ENCODE measurements at regions not wholly inside any gene's neighbourhood (a gene's known extent, or its start where the extent isn't known, plus 50 kb on each side); places are given as distances from the start of the nearest gene placed in this dataset.

DNA sequence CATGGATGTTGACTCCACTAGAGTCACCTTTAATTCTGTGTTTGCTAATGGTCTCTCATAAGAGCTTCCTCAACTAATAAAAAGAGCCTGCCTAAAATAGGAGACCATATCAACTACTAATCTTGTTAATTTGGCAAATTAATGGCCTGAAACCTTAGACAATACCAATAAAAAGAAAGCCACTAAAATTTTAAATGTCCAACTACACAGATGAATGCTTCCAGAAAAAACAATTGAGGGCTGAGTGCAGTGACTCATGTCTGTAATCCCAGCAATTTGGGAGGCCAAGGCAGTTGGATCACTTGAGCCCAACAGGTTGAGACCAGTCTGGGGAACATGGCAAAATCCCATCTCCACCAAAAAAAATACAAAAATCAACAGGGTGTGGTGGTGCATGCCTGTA is 230.9 kb downstream of the NSUN3 start:
- Histone ChIP-seq H4K91ac (replicated peaks; ENCODE audit: insufficient read length, low read length) (no peak overlapping the region), H2AK5ac (ENCODE audit: low read depth, low read length) (no peak overlapping the region), H3K27ac (ENCODE audit: low read depth, low read length) (no peak overlapping the region), H3K27me3 (replicated peaks in 1 of 4; ENCODE audit: control insufficient read depth in 3 of 4, extremely low read depth in 1 of 4, insufficient read depth in 3 of 4, low read length in 3 of 4) (no peaks in the 10 kb centered on the region; a peak in 2 of 7 replicates), H4K20me1 (replicated peaks in 1 of 2; ENCODE audit: control insufficient read depth in 1 of 2, insufficient read depth in 2 of 2, low read length in 2 of 2) (no peaks in the 10 kb centered on the region), H3K9me3 (ENCODE audit: insufficient read depth in 2 of 2, low read depth in 1 of 2, low read length in 1 of 2) (no peaks in the 10 kb centered on the region), H2BK5ac (ENCODE audit: low read depth, low read length) (no peak overlapping the region), H2BK12ac (ENCODE audit: low read depth, low read length) (no peak overlapping the region), H2BK20ac (ENCODE audit: low read length) (no peak overlapping the region), H3K79me1 (ENCODE audit: low read depth, low read length) (no peaks in the 10 kb centered on the region), H2BK120ac (replicated peaks; ENCODE audit: low read depth, low read length) (no peak overlapping the region), H3K18ac (ENCODE audit: extremely low read depth, low read length) (no peak overlapping the region), H3K4me3 (ENCODE audit: extremely low read depth in 1 of 4, insufficient read depth in 2 of 4, low read depth in 3 of 4, low read length in 4 of 4) (no peak overlapping the region), H4K8ac (ENCODE audit: extremely low read depth, insufficient read depth, low read length) (no peak overlapping the region), H3K4ac (replicated peaks; ENCODE audit: insufficient read length, low read depth, low read length) (no peak overlapping the region), H3K14ac (ENCODE audit: insufficient read length) (no peak overlapping the region), H3K36me3 (ENCODE audit: control insufficient read depth in 2 of 4, insufficient read depth in 4 of 4, low read length in 3 of 4) (no peaks in the 10 kb centered on the region), H2BK15ac (ENCODE audit: low read length) (no peak overlapping the region), H3K23ac (ENCODE audit: insufficient read length) (no peak overlapping the region), H3K79me2 (ENCODE audit: control insufficient read depth in 1 of 2, insufficient read depth in 2 of 2, low read length in 2 of 2) (no peaks in the 10 kb centered on the region), H3K4me2 (ENCODE audit: insufficient read depth in 1 of 2, low read depth in 2 of 2, low read length in 2 of 2) (no peak overlapping the region), H3K23me2 (ENCODE audit: low read depth, low read length) (no peaks in the 10 kb centered on the region), H3K9ac (replicated peaks in 1 of 4; ENCODE audit: extremely low read depth in 1 of 4, low read depth in 3 of 4, low read length in 3 of 4) (no peak overlapping the region), H2AFZ (ENCODE audit: low read length) (no peak overlapping the region), H4K5ac (ENCODE audit: insufficient read length, low read depth, low read length) (no peak overlapping the region), H3K56ac (replicated peaks; ENCODE audit: insufficient read length, low read depth, low read length) (no peak overlapping the region), H3K4me1 (replicated peaks in 1 of 4; ENCODE audit: control insufficient read depth in 3 of 4, insufficient read depth in 4 of 4, low read length in 3 of 4) (no peaks in the 10 kb centered on the region)
- FAIRE-seq (no peak), DNase-seq (ENCODE audit: low read depth in 1 of 2, low spot score in 2 of 2) (no peak)
- ChIA-PET CTCF (ENCODE audit: partially characterized antibody) (no interaction called here), POLR2A (ENCODE audit: partially characterized antibody) (no interaction called here)
- TF ChIP-seq, protein P1, sequence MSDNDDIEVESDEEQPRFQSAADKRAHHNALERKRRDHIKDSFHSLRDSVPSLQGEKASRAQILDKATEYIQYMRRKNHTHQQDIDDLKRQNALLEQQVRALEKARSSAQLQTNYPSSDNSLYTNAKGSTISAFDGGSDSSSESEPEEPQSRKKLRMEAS (IDR thresholded peaks at IDR 0.05), result no peak
- TF ChIP-seq RFX5 (IDR thresholded peaks at IDR 0.05; ENCODE audit: borderline replicate concordance, low read depth, low read length), result no peak
- no peak for TF ChIP-seq ASH2L (IDR thresholded peaks at IDR 0.05; ENCODE audit: low read length)
- no peak for TF ChIP-seq SIX5 (IDR thresholded peaks at IDR 0.05; ENCODE audit: low read depth, low read length)
- TF ChIP-seq POLR2AphosphoS5 (IDR thresholded peaks at IDR 0.05; ENCODE audit: low read depth, low read length), result no peak
- TF ChIP-seq EZH2 (IDR thresholded peaks at IDR 0.05; ENCODE audit: low read depth, low read length, severe bottlenecking), result no peak
- no peak for TF ChIP-seq SP2 (IDR thresholded peaks at IDR 0.05; ENCODE audit: low read length)
- TF ChIP-seq TBP (IDR thresholded peaks at IDR 0.05; ENCODE audit: low read depth, low read length), result no peak
- TF ChIP-seq TAF7 (optimal IDR thresholded peaks at IDR 0.05; ENCODE audit: borderline replicate concordance, low read depth, low read length), result no peak
- no peak for TF ChIP-seq CHD1 (IDR thresholded peaks at IDR 0.05; ENCODE audit: low read depth, low read length)
- no peak for TF ChIP-seq TCF12 (IDR thresholded peaks at IDR 0.05; ENCODE audit: low read depth, low read length)
- no peak for TF ChIP-seq RNF2 (IDR thresholded peaks at IDR 0.05; ENCODE audit: borderline replicate concordance, low read depth, low read length, missing control alignments, poor library complexity, severe bottlenecking)
- no peak for TF ChIP-seq CHD2 (IDR thresholded peaks at IDR 0.05; ENCODE audit: low read length)
- TF ChIP-seq ZNF274 (IDR thresholded peaks at IDR 0.05; ENCODE audit: borderline replicate concordance, extremely low read depth, low read length), result no peak

All from H1 (cell line).